ENCODE measurements at regions not wholly inside any gene's neighbourhood (a gene's known extent, or its start where the extent isn't known, plus 50 kb on each side); places are given as distances from the start of the nearest gene placed in this dataset.
"Not testable (repeated sequence)": the region's sequence is repeated elsewhere in the genome, so short reads cannot be mapped to it uniquely, and the experiment has no call there.

GRCh38 chr7:152914014-152914844 lies 154.7 kb downstream of the ACTR3B start:
- no peak overlapping the region for H3K27ac Mint-ChIP-seq
- H3K36me3 Mint-ChIP-seq (ENCODE audit: low read depth), result no peaks in the 10 kb centered on the region
- no peak overlapping the region for H3K4me3 Mint-ChIP-seq
- H3K27me3 Mint-ChIP-seq, result no peaks in the 10 kb centered on the region
- TF ChIP-seq CTCF (IDR thresholded peaks at IDR 0.05), result no peak
- no peak for ATAC-seq
- POLR2A ChIA-PET, result no interaction called here
- DNase-seq, result no peak
- H3K4me1 Mint-ChIP-seq (ENCODE audit: low read depth), result no peaks in the 10 kb centered on the region
- intact Hi-C loops (cut with micrococcal nuclease), result no loop called here
- CTCF ChIA-PET, result no interaction called here
- peaks cover 2% of the 10 kb centered on the region for H3K9me3 Mint-ChIP-seq

- DNase-seq; CTCF ChIA-PET; H3K36me3 Mint-ChIP-seq (ENCODE audit: low read depth); H3K4me3 Mint-ChIP-seq; H3K9me3 Mint-ChIP-seq; intact Hi-C loops (cut with micrococcal nuclease); H3K4me1 Mint-ChIP-seq (ENCODE audit: low read depth); H3K27me3 Mint-ChIP-seq; H3K27ac Mint-ChIP-seq; POLR2A ChIA-PET; ATAC-seq: not testable (repeated sequence)
Measured at GRCh38 chr7:152914845-152915102, 155.2 kb downstream of the ACTR3B start.

- DNase-seq, result no peak
- intact Hi-C loops (cut with micrococcal nuclease), result no loop called here
- no peaks in the 10 kb centered on the region for H3K36me3 Mint-ChIP-seq (ENCODE audit: low read depth)
- H3K4me1 Mint-ChIP-seq (ENCODE audit: low read depth), result no peaks in the 10 kb centered on the region
- peaks cover 13% of the 10 kb centered on the region for H3K9me3 Mint-ChIP-seq
- ATAC-seq, result no peak
- POLR2A ChIA-PET, result no interaction called here
- H3K27ac Mint-ChIP-seq, result no peak overlapping the region
- peaks cover 25% of the 10 kb centered on the region for H3K27me3 Mint-ChIP-seq
- no peak overlapping the region for H3K4me3 Mint-ChIP-seq
- CTCF ChIA-PET, result no interaction called here
- TF ChIP-seq CTCF (IDR thresholded peaks at IDR 0.05), result no peak
Measured at GRCh38 chr7:152922318-152923081, 162.9 kb downstream of the ACTR3B start.

GRCh38 chr7:152923711-152924110 lies 164.2 kb downstream of the ACTR3B start:
- CTCF ChIA-PET, result no interaction called here
- no peak overlapping the region for H3K27ac Mint-ChIP-seq
- intact Hi-C loops (cut with micrococcal nuclease), result no loop called here
- H3K27me3 Mint-ChIP-seq, result peaks cover 27% of the 10 kb centered on the region
- ATAC-seq (no peak), DNase-seq (no peak)
- no peaks in the 10 kb centered on the region for H3K36me3 Mint-ChIP-seq (ENCODE audit: low read depth)
- TF ChIP-seq CTCF (IDR thresholded peaks at IDR 0.05), result no peak
- no peak overlapping the region for H3K4me3 Mint-ChIP-seq
- POLR2A ChIA-PET, result no interaction called here
- peaks cover 11% of the 10 kb centered on the region for H3K9me3 Mint-ChIP-seq
- H3K4me1 Mint-ChIP-seq (ENCODE audit: low read depth), result no peaks in the 10 kb centered on the region

- Mint-ChIP-seq H3K9me3 (peaks cover 11% of the 10 kb centered on the region), H3K36me3 (ENCODE audit: low read depth) (no peaks in the 10 kb centered on the region), H3K4me3 (no peak overlapping the region), H3K4me1 (ENCODE audit: low read depth) (no peaks in the 10 kb centered on the region), H3K27ac (no peak overlapping the region), H3K27me3 (peaks cover 27% of the 10 kb centered on the region)
- intact Hi-C loops (cut with micrococcal nuclease), result no loop called here
- no peak for TF ChIP-seq CTCF (IDR thresholded peaks at IDR 0.05)
- CTCF ChIA-PET, result no interaction called here
- no peak for ATAC-seq
- POLR2A ChIA-PET, result no interaction called here
- DNase-seq, result no peak
Measured at GRCh38 chr7:152924238-152924637, 164.7 kb downstream of the ACTR3B start.

Measured in activated CD8-positive, alpha-beta T cell treated with anti-CD3 and anti-CD28 coated beads for 36 hours (primary cell).